ENCODE measurements at regions not wholly inside any gene's neighbourhood (a gene's known extent, or its start where the extent isn't known, plus 50 kb on each side); places are given as distances from the start of the nearest gene placed in this dataset.

- WGBS (ENCODE audit: low lambda C conversion rate), result 76% methylated on average over 1 of the region's 1 CpG
- Histone ChIP-seq H3K9ac (no peak overlapping the region), H3K4me3 (ENCODE audit: low read depth in 2 of 2, low read length in 1 of 2) (no peak overlapping the region), H3F3A (replicated peaks; ENCODE audit: insufficient read depth) (no peaks in the 10 kb centered on the region), H3K4me2 (no peak overlapping the region), H3K9me2 (no peaks in the 10 kb centered on the region), H3K9me3 (no peaks in the 10 kb centered on the region), H3K36me3 (replicated peaks in 1 of 2; ENCODE audit: control insufficient read depth in 1 of 2, insufficient read depth in 2 of 2, low read length in 1 of 2) (no peaks in the 10 kb centered on the region), H3K79me2 (ENCODE audit: insufficient read depth) (no peaks in the 10 kb centered on the region), H3K4me1 (ENCODE audit: control insufficient read depth in 1 of 2, insufficient read depth in 2 of 2, low read depth in 1 of 2, low read length in 1 of 2) (peaks cover 0 to 33% of the 10 kb centered on the region in 2 experiments; a peak in 3 of 4 replicates), H2AFZ (ENCODE audit: low read depth) (no peak overlapping the region), H3K27ac (ENCODE audit: low read depth in 2 of 2, low read length in 1 of 2) (no peak overlapping the region), H4K20me1 (ENCODE audit: insufficient read depth) (no peaks in the 10 kb centered on the region), H3K27me3 (ENCODE audit: insufficient read depth) (no peaks in the 10 kb centered on the region)
- POLR2A ChIA-PET, result no interaction called here
- CTCF ChIA-PET, result no interaction called here
- DNase-seq, result no peak
- no peak for TF ChIP-seq JUND (IDR thresholded peaks at IDR 0.05)
- TF ChIP-seq, protein P1, sequence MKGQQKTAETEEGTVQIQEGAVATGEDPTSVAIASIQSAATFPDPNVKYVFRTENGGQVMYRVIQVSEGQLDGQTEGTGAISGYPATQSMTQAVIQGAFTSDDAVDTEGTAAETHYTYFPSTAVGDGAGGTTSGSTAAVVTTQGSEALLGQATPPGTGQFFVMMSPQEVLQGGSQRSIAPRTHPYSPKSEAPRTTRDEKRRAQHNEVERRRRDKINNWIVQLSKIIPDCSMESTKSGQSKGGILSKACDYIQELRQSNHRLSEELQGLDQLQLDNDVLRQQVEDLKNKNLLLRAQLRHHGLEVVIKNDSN (IDR thresholded peaks at IDR 0.05; ENCODE audit: borderline replicate concordance, low read depth), result no peak
- no peak for TF ChIP-seq SIN3A (IDR thresholded peaks at IDR 0.05; ENCODE audit: borderline replicate concordance, low read depth, low read length)
- TF ChIP-seq IRF3 (IDR thresholded peaks at IDR 0.05; ENCODE audit: low read depth, low read length), result no peak
- no peak for TF ChIP-seq CHD2 (IDR thresholded peaks at IDR 0.05; ENCODE audit: low read length, partially characterized antibody)
- TF ChIP-seq, protein P2, sequence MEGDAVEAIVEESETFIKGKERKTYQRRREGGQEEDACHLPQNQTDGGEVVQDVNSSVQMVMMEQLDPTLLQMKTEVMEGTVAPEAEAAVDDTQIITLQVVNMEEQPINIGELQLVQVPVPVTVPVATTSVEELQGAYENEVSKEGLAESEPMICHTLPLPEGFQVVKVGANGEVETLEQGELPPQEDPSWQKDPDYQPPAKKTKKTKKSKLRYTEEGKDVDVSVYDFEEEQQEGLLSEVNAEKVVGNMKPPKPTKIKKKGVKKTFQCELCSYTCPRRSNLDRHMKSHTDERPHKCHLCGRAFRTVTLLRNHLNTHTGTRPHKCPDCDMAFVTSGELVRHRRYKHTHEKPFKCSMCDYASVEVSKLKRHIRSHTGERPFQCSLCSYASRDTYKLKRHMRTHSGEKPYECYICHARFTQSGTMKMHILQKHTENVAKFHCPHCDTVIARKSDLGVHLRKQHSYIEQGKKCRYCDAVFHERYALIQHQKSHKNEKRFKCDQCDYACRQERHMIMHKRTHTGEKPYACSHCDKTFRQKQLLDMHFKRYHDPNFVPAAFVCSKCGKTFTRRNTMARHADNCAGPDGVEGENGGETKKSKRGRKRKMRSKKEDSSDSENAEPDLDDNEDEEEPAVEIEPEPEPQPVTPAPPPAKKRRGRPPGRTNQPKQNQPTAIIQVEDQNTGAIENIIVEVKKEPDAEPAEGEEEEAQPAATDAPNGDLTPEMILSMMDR (IDR thresholded peaks at IDR 0.05), result no peak
- TF ChIP-seq FOXJ3 (CRISPR knock-in tag; IDR thresholded peaks at IDR 0.05), result no peak
- TF ChIP-seq RAD21 (IDR thresholded peaks at IDR 0.05; ENCODE audit: low read length), result no peak
- TF ChIP-seq TCF12 (IDR thresholded peaks at IDR 0.05), result no peak
Observed at GRCh38 chr7:84668116-84668515, 473.5 kb upstream of the SEMA3A start.

DNA sequence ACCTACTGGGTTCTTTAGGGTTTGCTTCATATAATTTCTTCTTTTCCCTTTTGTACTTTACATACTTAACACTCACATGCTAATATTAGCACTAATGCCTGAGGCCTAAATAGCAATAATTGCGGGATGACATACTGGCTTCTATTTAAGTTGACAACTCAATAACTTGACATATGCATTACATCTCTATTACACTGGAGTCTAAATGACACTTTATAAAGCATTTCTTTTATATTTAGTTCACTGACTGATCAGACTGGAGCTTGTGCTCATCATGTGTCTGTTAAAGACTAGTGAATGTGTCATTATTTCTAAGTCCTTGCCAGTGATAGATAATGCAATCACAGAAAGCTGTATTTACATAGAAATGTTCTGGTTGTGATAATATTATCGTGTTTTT, 472.1 kb upstream of the SEMA3A start:
- Histone ChIP-seq H3K79me2 (ENCODE audit: insufficient read depth) (no peaks in the 10 kb centered on the region), H3K9me3 (no peaks in the 10 kb centered on the region), H3K4me3 (ENCODE audit: low read depth in 2 of 2, low read length in 1 of 2) (no peak overlapping the region), H3K4me1 (ENCODE audit: control insufficient read depth in 1 of 2, insufficient read depth in 2 of 2, low read depth in 1 of 2, low read length in 1 of 2) (peaks cover 0 to 33% of the 10 kb centered on the region in 2 experiments; a peak in 3 of 4 replicates), H4K20me1 (ENCODE audit: insufficient read depth) (no peaks in the 10 kb centered on the region), H3K27ac (ENCODE audit: low read depth in 2 of 2, low read length in 1 of 2) (peak overlapping the region in 1 of 2 experiments; percentile 87; a peak in 2 of 4 replicates), H3F3A (replicated peaks; ENCODE audit: insufficient read depth) (no peaks in the 10 kb centered on the region), H3K9me2 (no peaks in the 10 kb centered on the region), H2AFZ (ENCODE audit: low read depth) (peak overlapping the region; percentile 11; the same call in 1 of the 2 replicates), H3K9ac (no peak overlapping the region), H3K36me3 (replicated peaks in 1 of 2; ENCODE audit: control insufficient read depth in 1 of 2, insufficient read depth in 2 of 2, low read length in 1 of 2) (no peaks in the 10 kb centered on the region), H3K4me2 (no peak overlapping the region), H3K27me3 (ENCODE audit: insufficient read depth) (no peaks in the 10 kb centered on the region)
- no peak for DNase-seq
- ChIA-PET POLR2A (no interaction called here), CTCF (interaction anchor here (1.0 kb wide), 1 partner anchor 356 kb away, joined by 3 read pairs; no protein-coding TSS in a partner anchor)
- 80% methylated on average over 2 of the region's 2 CpGs for WGBS (ENCODE audit: low lambda C conversion rate)
- TF ChIP-seq TAF1 (IDR thresholded peaks at IDR 0.05; ENCODE audit: borderline replicate concordance, low read depth, low read length), result no peak
- no peak for TF ChIP-seq ZBTB33 (IDR thresholded peaks at IDR 0.05; ENCODE audit: borderline replicate concordance, low read depth)
- no peak for TF ChIP-seq MEF2A (IDR thresholded peaks at IDR 0.05; ENCODE audit: borderline replicate concordance, low read depth)
- TF ChIP-seq GATA2 (CRISPR knock-in tag; IDR thresholded peaks at IDR 0.05), result 0 out of 2 replicates have a peak, but pooled peaks have one; percentile 14
- TF ChIP-seq YY1 (IDR thresholded peaks at IDR 0.05; ENCODE audit: low read depth), result no peak
